CD4-positive, alpha-beta T cell treated with Interferon alpha-2 for 1 hour (primary cell): ENCODE measurements at regions not wholly inside any gene's neighbourhood (a gene's known extent, or its start where the extent isn't known, plus 50 kb on each side); places are given as distances from the start of the nearest gene placed in this dataset.
"Not testable (repeated sequence)": the region's sequence is repeated elsewhere in the genome, so short reads cannot be mapped to it uniquely, and the experiment has no call there.

Experiments
- DNase-seq, 2 donors: peaks; one replicate each; pipeline ENCODE4 v3.0.0-alpha.2; 2020 to 2022

GRCh38 chr9:135278586-135278985 is 191.1 kb downstream of the OLFM1 start:
- DNase-seq, result no peak

DNA sequence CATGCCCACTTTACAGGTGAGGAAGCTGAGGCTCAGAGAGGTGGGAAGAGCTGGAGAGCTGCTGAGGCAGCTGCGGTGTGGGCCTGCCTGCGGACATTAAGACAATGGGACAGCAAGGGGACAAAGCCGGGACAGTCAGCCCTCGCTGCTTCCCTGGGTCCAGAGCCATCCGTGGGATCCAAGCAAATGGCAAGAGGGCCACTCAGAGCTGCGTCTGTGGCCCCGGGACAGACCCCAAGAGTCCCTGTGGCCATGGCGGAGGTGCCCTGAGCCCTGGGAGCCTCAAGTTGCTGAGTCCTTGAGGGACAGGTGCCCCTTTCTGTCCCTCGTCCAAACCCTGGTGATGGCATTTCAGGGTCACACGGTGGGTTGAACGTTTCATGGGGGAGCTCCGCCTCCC is 191.9 kb downstream of the OLFM1 start:
- DNase-seq, result no peak

DNA sequence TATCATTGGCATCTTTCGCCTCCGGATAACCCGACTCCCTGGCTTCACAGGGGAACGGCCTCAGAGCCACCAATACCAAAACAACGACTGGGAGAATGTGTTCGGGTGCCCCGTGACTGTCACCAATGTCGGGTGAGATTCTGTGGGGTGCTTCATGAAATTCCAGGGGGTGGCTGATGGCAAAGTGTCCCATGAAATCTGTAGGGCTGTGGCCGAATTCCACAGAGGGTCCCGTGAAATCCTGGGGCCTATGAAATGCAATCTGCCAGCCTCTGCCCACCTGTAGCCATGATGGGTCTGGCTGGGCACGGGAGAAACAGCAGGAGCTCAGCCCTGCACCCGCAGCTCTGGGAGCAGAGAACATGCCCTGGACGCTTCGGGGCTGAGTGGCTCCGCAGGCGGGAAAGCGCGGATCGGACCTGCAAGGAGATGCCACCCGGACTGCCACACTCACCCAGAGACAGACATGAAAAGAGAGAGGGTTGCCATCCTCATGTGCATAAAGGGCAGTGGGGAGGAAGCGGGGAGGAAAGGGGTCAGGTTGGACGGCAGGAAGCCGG is 192.4 kb downstream of the OLFM1 start:
- DNase-seq, result no peak

GRCh38 chr9:135280666-135281065 is 193.2 kb downstream of the OLFM1 start:
- no peak for DNase-seq

GRCh38 chr9:135281151-135281550 is 193.7 kb downstream of the OLFM1 start:
- DNase-seq, result no peak

DNA sequence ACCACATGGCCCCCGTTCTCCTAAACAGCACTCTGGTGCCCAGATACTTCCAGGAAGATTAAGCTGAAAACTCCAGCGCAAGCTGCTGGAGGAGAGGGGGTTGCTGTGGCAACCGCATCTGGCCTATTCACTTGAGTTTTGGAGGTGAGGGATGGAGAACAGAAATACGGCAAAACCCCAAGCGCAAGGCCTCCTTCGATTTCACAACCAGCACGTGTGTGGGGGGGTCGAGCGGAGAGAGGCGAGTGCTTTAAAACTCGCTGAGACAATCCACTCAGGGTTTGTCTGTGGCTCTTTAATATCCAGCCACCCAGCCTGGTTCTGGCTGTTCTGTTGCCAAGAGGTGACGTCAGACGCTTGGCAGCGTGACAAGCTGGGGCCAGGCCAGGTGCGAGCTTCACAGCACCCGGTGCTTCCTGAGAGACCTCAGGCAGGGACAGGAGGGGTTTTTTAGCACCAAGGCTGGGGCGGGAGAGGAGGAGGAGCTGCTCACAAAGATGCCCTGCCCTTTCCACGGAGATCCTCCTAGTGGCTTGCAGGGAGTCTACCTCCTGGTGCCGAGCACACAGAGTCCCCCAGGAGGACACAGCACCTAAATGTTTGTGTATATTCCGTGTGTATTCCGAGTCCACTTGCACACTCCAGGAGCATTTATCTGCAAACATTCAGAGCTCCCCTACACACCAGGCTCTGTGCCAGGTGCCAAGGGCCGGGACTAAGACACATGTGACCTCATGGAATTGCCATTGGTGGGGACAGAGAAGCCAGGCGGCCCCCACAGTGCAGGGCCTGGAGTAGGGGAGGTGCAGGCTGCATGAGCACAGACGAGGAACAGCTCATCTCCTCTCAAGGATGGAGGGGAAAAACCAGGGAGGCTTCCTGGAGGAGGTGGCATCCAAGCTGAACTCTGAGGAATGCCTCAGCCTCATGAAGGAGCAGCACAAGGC is 194.6 kb downstream of the OLFM1 start:
- peak in 1 of 2 donors; percentile 0 for DNase-seq

DNA sequence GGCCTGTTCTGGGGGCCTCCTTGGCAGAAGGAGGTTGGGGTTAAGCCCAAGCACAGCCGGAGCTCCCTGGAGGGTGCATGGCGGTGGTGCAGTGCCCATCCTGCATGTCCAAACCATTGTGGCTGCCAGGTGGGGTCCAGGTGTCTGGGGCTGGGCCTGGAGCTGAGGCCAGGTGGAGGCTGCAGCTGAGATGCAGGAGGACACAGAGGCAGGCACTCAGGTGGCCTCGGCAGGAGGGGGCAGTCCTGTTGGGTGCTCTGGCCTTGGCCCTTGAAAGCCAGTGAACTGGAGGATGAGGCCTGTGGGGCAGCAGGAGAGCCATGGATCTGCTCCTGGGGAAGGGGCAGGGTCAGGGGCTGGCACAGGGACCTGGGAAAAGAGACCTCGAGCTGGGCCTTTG is 195.3 kb downstream of the OLFM1 start:
- DNase-seq, result no peak

- DNase-seq, result no peak
Measured at GRCh38 chr9:135283671-135284070, 195.9 kb upstream of the PPP1R26 start.

DNA sequence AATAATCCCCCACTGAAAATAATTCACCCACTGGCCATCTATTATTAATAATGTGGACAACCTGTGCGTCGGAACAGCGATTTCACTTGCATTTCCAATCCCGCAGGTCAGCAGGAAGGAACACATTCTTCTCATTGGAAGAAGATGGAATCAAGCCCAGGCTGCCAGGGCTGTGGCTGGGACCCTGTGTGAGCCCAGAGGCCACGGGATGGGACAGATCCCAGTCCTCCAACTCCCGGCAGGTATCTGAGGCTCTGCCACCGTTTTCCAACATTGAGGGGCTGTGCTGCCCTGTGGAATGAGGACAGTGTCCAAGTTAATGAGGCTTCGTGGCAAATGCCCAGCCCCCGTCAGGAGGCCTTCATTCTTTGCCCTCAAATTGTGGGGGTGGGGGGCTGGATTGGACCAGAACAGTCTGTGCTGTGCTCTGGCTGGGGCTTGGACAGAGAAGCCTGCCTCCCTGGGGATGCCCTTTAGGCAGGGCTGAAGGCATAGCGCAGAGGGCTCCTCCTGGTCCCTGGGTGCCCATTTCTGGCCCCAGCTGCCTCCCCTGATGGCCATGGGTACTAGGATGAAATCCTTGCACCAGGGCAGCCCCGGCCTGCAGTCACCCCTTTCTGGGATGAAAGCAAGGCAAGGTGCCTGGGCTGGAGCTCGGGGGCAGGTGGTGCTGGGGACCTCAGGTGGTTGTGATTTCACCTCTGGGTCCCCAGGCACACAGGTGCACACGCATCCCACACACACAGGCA is 195.0 kb upstream of the PPP1R26 start:
- DNase-seq, result no peak

GRCh38 chr9:135286187-135286925 is 193.2 kb upstream of the PPP1R26 start:
- DNase-seq, result not testable (repeated sequence)

DNA sequence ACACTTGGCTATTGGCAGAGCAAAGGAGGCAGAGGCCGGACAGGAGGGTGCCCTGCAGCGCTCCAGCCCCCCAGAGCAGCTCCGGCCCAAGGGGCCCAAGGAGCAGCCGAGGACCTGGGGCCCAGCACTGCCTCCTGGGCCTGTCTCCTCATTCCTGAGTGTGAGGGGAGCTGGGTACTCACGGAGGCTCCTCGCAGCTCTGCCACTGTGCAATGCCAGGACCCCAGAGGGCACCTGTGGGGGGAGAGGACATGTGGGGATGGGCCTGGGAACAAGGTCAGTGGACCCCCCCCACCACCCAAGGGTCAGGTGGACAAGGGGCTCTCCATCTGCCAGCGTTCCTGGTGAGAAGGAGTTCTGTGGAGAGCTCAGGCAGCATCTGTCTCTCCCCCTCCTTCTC is 192.6 kb upstream of the PPP1R26 start:
- DNase-seq, result no peak

- no peak for DNase-seq
Measured at GRCh38 chr9:135287627-135288026, 192.0 kb upstream of the PPP1R26 start.

GRCh38 chr9:135288054-135288453 is 191.5 kb upstream of the PPP1R26 start:
- no peak for DNase-seq

DNA sequence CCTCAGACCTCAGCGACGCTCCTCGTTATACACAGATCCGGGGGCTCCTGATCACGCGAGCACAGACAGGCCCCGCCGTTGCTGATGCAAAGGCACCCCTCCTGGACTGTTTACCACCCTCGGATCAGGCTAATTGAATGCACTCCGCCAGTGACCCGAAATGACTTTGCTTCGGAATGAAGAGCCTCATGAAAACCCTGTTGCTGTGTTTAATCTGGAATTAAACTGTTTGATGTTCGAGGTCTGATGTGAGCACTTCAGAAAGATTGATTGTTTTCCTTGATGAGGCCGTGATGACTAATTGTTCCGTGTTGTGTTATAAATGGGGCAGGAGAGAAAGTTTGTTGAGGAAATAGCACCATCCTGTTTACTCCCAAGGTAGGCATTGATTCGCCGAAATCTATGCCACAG is 190.5 kb upstream of the PPP1R26 start:
- no peak for DNase-seq

DNA sequence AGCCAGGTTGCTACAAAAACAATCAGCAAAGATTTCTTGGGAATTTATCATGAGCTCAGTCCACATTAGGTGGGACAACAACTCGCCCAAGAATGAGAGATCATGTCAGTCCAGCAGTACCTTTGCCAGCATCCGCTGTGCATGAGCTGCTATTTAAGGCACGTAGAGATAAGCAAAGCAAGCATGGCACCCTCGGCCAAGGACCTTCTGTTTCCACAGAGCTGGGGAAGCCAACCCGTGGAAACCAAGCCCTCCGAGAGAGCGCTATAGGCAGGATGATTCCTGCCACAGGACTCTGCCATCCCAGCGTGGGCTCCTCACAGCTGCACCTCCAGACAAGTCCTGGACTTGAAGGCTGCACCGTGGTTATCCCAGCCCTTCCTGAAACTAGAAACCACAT is 189.5 kb upstream of the PPP1R26 start:
- no peak for DNase-seq

- no peak for DNase-seq
Measured at GRCh38 chr9:135290566-135290965, 189.0 kb upstream of the PPP1R26 start.

DNA sequence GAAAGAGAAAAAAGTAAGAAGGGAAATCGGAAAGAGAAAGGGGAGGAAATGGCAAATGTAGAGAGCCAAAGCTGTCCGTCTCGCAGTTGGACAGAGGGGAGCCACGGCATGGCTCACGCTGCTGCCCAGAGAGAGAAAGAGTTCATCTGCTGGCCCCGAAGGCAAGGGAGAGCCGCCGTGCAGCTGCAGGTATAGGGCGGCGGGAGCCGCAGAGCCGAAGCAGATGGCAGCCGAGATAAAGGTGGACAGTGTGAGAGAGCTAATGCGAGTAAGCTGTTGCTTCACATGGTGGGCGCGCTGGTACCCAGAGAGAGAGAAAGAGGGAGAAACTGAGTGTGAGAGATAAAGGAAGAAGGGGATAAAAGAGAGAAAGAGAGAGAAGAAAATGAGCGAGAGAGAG is 188.4 kb upstream of the PPP1R26 start:
- DNase-seq, result no peak

DNA sequence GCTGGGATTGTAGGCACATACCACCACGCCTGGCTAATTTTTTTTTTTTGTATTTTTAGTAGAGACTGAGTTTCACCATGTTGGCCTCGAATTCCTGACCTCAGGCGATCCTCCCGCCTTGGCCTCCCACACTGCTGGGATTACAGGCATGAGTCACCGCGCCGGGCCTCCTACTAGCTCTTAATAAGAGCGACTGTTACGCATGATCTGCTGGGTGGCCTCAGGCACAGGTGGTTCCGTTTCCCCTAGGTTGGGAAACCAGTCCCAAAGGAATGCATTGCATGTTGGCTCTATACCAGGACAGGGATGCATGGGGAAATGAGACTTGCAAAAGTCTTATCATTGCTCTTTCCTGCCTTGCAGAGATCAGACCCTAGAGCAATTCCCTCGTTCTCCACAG is 184.7 kb upstream of the PPP1R26 start:
- DNase-seq, result no peak

DNA sequence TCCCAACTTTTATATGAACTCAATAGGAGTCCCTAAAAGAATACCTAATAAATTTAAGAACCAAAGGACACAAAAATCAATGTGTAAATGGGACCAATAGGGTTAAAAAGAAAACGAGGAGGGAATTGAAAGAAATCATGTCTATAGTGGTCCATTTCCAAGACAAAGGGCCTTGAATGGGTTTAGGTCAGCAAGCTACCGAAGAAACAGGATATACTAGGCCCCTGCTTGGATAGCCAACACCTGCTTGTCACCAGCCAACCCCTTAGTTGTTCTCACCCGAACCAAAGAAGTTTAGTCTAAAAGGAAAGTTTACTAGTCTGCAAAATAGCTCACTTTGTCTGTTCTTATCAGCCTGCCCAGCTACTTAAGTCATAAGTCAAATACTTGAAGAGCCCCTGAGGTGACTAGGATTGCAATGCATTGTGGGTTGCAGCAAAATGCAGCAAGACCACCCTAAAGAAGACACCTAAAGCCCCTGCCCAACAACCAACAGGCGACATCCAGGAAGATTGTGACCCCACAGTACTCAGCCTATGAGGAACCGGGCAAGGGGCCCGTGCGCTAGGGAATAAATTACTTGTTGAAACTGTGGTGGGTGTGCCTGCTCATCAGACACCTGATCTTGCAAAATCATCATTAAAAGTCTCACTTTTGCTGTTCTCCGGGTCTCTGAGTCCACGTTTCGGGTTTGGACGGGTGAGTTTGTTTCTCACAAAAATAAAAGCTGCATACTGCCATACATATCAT is 183.9 kb upstream of the PPP1R26 start:
- DNase-seq, result no peak

DNA sequence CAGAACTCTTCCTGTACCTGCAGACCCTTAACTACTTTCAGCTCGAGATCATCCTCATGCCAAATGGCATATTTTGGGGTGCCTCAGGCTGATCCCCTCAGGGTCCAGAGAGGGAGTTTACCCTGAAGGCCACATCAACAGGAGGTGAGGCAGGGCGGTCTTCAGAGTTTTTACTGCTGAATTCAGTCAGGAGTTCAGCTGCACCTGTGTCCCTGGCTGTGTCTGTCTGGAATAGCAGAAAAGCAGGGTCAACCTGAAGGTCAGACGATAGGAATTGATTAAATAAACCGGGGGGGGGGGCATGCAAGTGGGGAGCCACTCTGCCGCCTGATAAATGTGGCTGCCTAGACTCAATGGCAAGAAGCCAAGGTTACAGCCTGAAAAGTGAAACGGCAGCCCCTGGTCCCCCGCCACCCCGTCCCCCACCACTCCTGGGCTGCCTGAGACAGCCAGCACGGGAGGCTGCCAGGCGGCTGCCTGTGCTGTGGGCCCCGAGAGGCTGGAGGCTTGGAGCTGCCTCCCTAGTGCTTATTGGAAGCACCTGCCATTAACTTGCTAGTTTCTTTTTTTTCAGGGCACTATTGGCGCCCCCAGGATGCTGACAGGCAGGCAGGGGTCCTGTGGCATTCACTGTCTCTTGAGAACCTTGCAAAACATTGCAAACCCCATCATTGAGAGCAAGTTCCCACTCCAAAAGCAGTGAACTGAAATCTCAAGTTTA is 182.7 kb upstream of the PPP1R26 start:
- DNase-seq, result no peak

DNA sequence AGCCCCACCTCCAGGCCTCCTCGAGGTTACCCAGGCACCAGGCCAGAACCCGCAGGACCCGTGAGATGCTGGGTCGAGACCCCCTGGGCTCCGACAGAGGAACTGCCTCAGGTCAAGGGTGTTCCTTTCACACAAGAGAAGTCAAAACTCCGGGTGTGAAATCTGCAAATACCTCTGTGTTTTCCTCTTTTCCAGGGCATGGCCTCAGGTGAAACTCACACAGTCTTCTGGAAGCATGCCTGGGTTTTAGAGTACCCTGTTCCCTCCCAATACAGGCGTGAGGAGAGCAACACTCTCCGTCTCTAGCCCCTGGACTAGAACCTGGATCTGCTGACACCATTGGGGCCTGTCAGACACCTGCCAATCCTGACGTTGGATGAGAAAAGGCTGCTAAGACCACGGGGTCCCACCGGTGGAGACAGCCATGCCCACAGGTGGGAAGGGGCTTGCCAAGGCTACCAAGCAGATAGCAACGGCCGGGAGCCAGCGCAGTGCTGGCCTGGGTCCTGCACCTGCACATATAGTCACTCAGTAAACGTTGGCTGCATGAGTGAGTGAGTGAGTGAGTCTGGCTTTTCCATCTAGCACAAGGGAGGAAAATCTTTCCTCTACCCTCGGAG is 182.0 kb upstream of the PPP1R26 start:
- DNase-seq, result no peak
